Loucy (cell line): ENCODE measurements at regions not wholly inside any gene's neighbourhood (a gene's known extent, or its start where the extent isn't known, plus 50 kb on each side); places are given as distances from the start of the nearest gene placed in this dataset.

ENCODE experiments used
- H2AFZ ChIP-seq: fragments of 200-600 bp; sonication (generic); 2 replicates; pipeline ENCODE4 v1.6.0; 2016; ENCODE audit warnings: antibody characterized with exemption, mild to moderate bottlenecking, low read length, moderate library complexity
- H3F3A ChIP-seq: fragments of 200-600 bp; 2 replicates; pipeline ENCODE4 v1.6.0; 2016; ENCODE audit warnings: antibody characterized with exemption, low read depth, mild to moderate bottlenecking
- H3K27me3 ChIP-seq: fragments of 200-600 bp; sonication (generic); 2 replicates; pipeline ENCODE4 v1.6.1; 2014; ENCODE audit warnings: low read length, mild to moderate bottlenecking; ENCODE audit not compliant: insufficient read depth, poor library complexity, severe bottlenecking
- H3K36me3 ChIP-seq: fragments of 200-600 bp; sonication (generic); 2 replicates; pipeline ENCODE4 v1.6.1; 2016; ENCODE audit warnings: low read length; ENCODE audit not compliant: insufficient read depth
- H3K4me1 ChIP-seq: fragments of 200-600 bp; sonication (generic); 2 replicates; pipeline ENCODE4 v1.5.1; 2014; ENCODE audit warnings: low read length, mild to moderate bottlenecking; ENCODE audit not compliant: insufficient read depth, poor library complexity, severe bottlenecking
- H3K4me2 ChIP-seq: fragments of 200-600 bp; sonication (generic); 2 replicates; pipeline ENCODE4 v1.6.0; 2014; ENCODE audit warnings: antibody characterized with exemption, low read length, low read depth, mild to moderate bottlenecking; ENCODE audit not compliant: poor library complexity, severe bottlenecking
- H3K4me3 ChIP-seq: fragments of 200-600 bp; sonication (generic); 2 replicates; pipeline ENCODE4 v1.5.1; 2014; ENCODE audit warnings: low read length, mild to moderate bottlenecking, mixed read lengths; ENCODE audit not compliant: poor library complexity, severe bottlenecking
- H3K79me2 ChIP-seq: fragments of 200-600 bp; sonication (generic); 2 replicates; pipeline ENCODE4 v1.6.1; 2014; ENCODE audit warnings: low read length; ENCODE audit not compliant: insufficient read depth
- H3K9ac ChIP-seq: fragments of 200-600 bp; sonication (generic); 2 replicates; pipeline ENCODE4 v1.6.0; 2014; ENCODE audit warnings: mild to moderate bottlenecking, low read depth, low read length, moderate library complexity; ENCODE audit not compliant: poor library complexity, severe bottlenecking
- H3K9me2 ChIP-seq: fragments of 200-600 bp; sonication (generic); replicated peaks from 2 replicates; pipeline ENCODE4 v1.6.1; 2016; ENCODE audit warnings: low read depth, low read length, mixed read lengths
- H3K9me3 ChIP-seq: fragments of 200-600 bp; sonication (generic); 2 replicates; pipeline ENCODE4 v1.6.1; 2014; ENCODE audit warnings: mild to moderate bottlenecking, antibody characterized with exemption, low read length, low read depth; ENCODE audit not compliant: insufficient read depth
- H4K20me1 ChIP-seq: fragments of 200-600 bp; sonication (generic); 2 replicates; pipeline ENCODE4 v1.6.0; 2014; ENCODE audit warnings: antibody characterized with exemption, low read length, mild to moderate bottlenecking; ENCODE audit not compliant: insufficient read depth, poor library complexity, severe bottlenecking
- CTCF ChIP-seq: fragments of 200-600 bp; sonication (generic); conservative IDR thresholded peaks from 2 replicates; pipeline ENCODE4 v1.5.1; 2014; ENCODE audit warnings: mild to moderate bottlenecking, antibody characterized with exemption, low read length
- EZH2phosphoT487 ChIP-seq: fragments of 200-600 bp; IDR thresholded peaks from 2 replicates; pipeline ENCODE4 v1.6.1; 2018; ENCODE audit warnings: antibody characterized with exemption, mild to moderate bottlenecking, moderate library complexity, borderline replicate concordance

- no peak overlapping the region for H3K4me3 ChIP-seq
- H3K79me2 ChIP-seq, result no peaks in the 10 kb centered on the region
- H3F3A ChIP-seq, result no peaks in the 10 kb centered on the region
- no peaks in the 10 kb centered on the region for H3K9me2 ChIP-seq
- no peaks in the 10 kb centered on the region for H3K27me3 ChIP-seq
- H4K20me1 ChIP-seq, result no peaks in the 10 kb centered on the region
- H3K9me3 ChIP-seq, result peaks cover 13% of the 10 kb centered on the region; the same call in 1 of the 2 replicates
- no peaks in the 10 kb centered on the region for H3K36me3 ChIP-seq
- no peak overlapping the region for H3K4me2 ChIP-seq
- TF ChIP-seq CTCF, result no peak
- TF ChIP-seq EZH2phosphoT487, result no peak
- no peak overlapping the region for H3K9ac ChIP-seq
- H2AFZ ChIP-seq, result no peak overlapping the region
- H3K4me1 ChIP-seq, result no peaks in the 10 kb centered on the region
Observed at GRCh38 chr7:343227-343822, 53.4 kb downstream of the FOXL3 start.

GRCh38 chr7:343864-344607 is 54.1 kb downstream of the FOXL3 start:
- Histone ChIP-seq H4K20me1 (no peaks in the 10 kb centered on the region), H3K79me2 (no peaks in the 10 kb centered on the region), H3F3A (no peaks in the 10 kb centered on the region), H2AFZ (no peak overlapping the region), H3K27me3 (no peaks in the 10 kb centered on the region), H3K9ac (no peak overlapping the region), H3K4me3 (no peak overlapping the region), H3K36me3 (no peaks in the 10 kb centered on the region), H3K9me3 (peaks cover 17% of the 10 kb centered on the region; the same call in 1 of the 2 replicates), H3K9me2 (no peaks in the 10 kb centered on the region), H3K4me2 (no peak overlapping the region), H3K4me1 (no peaks in the 10 kb centered on the region)
- TF ChIP-seq EZH2phosphoT487 (no peak), CTCF (no peak)

GRCh38 chr7:344608-344994 is 54.6 kb downstream of the FOXL3 start:
- TF ChIP-seq CTCF, result no peak
- no peak for TF ChIP-seq EZH2phosphoT487
- no peaks in the 10 kb centered on the region for H3K4me1 ChIP-seq
- no peaks in the 10 kb centered on the region for H3K9me2 ChIP-seq
- no peaks in the 10 kb centered on the region for H4K20me1 ChIP-seq
- no peak overlapping the region for H3K9ac ChIP-seq
- no peaks in the 10 kb centered on the region for H3K36me3 ChIP-seq
- no peaks in the 10 kb centered on the region for H3K27me3 ChIP-seq
- H2AFZ ChIP-seq, result no peak overlapping the region
- H3K9me3 ChIP-seq, result peaks cover 17% of the 10 kb centered on the region; the same call in 1 of the 2 replicates
- no peaks in the 10 kb centered on the region for H3K79me2 ChIP-seq
- H3F3A ChIP-seq, result no peaks in the 10 kb centered on the region
- no peak overlapping the region for H3K4me3 ChIP-seq
- H3K4me2 ChIP-seq, result no peak overlapping the region
